Activated effector memory CD4-positive, alpha-beta T cell treated with anti-CD3 and anti-CD28 coated beads, Interleukin-2, amount 50 U/mL, for 16 hours (primary cell): ENCODE measurements at regions not wholly inside any gene's neighbourhood (a gene's known extent, or its start where the extent isn't known, plus 50 kb on each side); places are given as distances from the start of the nearest gene placed in this dataset.
"Not testable (repeated sequence)": the region's sequence is repeated elsewhere in the genome, so short reads cannot be mapped to it uniquely, and the experiment has no call there.

Experiments
- DNase-seq: peaks from one replicate; pipeline ENCODE4 v3.0.0-alpha.2; 2020

GRCh38 chr6:15089569-15090144 is 156.2 kb upstream of the JARID2 start:
- DNase-seq, result no peak

DNA sequence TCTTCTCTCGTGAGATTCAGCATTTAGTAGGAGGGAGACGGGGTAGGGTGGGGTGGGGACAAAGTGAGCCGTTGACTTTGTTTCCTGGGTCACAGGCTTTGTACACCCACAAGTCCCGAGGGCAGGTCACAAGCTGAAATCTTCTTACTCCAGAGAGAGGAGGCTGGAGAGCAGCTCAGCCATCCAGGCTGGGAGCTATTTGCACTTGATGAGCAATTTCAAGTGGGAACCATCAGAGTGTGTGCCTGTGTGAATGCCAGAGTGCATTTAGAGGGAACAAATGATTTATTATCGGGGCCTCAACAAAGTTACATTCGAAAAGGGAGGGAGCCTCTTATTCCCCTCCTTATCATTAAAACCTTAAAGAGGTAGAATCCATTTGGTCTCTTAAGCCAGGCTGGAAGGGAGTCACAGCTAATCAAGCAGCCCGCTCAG is 155.7 kb upstream of the JARID2 start:
- no peak for DNase-seq

- DNase-seq, result no peak
These were observed 155.0 kb upstream of the JARID2 start for GRCh38 chr6:15090745-15091384.

DNA sequence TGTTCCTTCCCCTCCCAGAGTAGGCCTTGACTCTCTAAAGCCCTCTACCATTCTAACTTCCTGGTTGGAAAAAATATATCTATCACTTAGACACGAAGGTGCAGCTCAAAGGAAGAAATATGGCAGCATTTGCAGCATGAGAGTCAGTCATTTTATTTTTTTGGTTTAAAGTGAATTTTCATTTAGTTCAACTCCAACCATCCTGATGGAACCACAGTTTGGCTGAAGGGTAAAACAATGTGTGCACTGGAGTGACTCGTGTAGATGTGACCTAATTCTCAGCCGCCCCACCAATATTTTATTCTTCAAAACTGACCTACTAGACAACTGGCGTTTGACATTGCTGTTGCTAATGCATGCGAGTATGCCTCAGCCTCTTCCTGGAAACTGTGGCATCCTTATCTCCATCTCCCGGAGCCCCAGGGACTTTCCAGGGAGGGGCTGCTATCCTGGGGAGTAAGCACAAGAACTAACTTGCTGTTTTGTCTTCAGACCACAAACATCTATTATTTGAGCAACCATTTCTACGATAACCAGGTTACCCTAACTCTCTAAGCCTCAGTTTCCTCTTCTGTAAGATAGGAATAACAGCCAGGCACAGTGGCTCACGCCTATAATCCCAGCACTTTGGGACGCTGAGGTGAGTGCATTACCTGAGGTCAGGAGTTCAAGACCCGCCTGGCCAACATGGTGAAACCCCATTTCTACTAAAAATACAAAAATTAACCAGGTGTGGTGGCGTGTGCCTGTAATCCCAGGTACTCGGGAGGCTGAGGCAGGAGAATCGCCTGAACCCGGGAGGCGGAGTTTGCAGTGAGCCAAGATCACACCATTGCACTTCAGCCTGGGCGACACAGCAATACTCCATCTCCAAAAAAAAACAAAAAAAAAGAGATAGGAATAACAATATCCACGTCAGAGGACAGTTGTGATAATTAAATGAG is 148.7 kb upstream of the JARID2 start:
- no peak for DNase-seq

- no peak for DNase-seq
These were observed 144.7 kb upstream of the JARID2 start for GRCh38 chr6:15101130-15101529.

GRCh38 chr6:15102241-15102640 is 143.6 kb upstream of the JARID2 start:
- DNase-seq, result no peak

DNA sequence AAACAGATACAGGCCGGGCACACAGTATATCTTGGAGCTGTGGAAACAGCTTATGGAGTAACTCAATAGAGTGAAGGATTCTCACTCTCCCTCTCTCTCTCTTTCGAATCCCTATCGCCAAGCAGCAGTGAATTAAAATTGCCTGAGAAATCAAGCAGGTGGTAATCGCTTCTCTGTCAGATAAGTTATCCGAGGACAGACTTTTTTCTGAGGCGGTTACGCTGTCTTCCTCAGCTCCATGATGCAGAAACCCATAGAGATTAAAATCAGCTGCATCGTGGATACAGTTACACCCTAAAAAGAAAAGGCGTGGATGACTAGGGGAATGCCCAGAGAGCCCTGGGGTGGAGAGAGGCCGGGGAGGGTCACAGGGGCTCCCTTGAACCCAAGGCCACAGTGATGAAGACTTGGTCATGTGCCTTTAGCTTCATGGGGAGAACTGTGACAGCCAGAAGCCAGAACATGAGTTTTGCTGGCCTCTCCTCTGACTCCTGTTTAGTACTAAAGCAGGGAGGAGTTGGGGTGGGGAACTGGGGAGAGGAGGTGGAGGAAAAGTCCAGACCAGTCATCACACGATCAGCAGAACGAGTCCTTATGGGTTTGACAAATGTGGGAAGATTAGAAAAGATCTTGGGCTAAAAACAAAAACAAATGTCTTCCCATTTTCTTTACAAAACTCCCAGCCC is 138.8 kb upstream of the JARID2 start:
- no peak for DNase-seq

- no peak for DNase-seq
These were observed 138.1 kb upstream of the JARID2 start for GRCh38 chr6:15107644-15108382.

DNA sequence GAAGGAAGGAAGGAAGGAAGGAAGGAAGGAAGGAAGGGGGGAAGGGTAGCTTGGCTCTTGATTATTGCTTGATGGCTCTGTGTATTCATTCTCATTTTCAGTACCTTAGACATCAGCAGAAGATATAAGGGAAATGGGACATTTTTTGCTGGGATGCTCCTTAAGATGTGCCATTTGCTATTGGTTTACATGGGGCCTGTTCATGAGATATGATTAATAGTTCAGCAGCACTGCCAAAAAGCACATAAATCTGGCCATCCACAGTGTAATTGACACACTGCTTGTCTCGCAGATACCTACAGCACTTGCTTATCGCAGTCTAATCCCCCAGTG is 137.5 kb upstream of the JARID2 start:
- no peak for DNase-seq

GRCh38 chr6:15109338-15110090 is 136.4 kb upstream of the JARID2 start:
- no peak for DNase-seq

DNA sequence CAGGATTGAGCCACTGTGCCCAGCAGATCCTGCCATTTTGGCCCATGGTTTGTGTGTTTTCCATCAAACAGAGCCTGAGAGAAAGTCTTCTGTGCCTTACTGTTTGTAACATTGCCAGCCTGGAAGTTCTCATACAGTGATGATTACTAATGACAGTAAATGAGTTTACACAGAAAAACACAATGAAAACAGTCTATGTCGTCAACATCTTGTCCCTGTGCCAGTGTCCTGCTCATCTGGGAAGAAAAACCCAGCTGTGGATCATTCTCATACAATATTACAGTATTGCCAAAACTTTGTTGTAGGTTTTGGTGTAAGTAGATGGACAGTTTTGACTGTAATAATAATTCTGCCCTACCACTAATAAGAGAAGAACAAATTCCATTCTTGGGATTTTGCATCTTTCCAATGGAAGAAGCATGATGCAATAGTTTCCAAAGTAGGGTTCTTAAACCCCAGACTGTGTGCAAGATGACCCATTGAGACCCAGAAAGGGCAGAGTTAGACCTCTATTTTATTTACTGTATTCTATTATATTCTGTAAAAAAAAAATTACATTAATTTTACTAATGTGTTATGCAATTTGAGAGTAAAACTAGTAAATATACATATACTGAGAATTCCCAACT is 135.0 kb upstream of the JARID2 start:
- no peak for DNase-seq

DNA sequence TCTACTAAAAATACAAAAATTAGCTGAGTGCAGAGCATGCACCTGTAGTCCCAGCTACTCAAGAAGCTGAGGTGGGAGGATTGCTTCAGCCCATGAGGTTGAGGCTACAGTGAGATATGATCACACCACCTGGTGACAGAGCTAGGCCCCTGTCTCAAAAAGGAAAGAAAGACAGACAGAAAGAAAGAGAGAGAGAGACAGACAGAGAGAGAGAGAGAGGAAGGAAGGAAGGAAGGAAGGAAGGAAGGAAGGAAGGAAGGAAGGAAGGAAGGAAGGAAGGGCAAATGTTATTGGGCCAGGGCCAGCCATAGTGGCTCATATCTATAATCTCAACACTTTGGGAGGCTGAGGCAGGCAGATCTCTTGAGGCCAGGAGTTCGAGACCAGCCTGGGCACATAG is 134.3 kb upstream of the JARID2 start:
- DNase-seq, result not testable (repeated sequence)

- DNase-seq, result no peak
These were observed 132.3 kb upstream of the JARID2 start for GRCh38 chr6:15113587-15113986.

DNA sequence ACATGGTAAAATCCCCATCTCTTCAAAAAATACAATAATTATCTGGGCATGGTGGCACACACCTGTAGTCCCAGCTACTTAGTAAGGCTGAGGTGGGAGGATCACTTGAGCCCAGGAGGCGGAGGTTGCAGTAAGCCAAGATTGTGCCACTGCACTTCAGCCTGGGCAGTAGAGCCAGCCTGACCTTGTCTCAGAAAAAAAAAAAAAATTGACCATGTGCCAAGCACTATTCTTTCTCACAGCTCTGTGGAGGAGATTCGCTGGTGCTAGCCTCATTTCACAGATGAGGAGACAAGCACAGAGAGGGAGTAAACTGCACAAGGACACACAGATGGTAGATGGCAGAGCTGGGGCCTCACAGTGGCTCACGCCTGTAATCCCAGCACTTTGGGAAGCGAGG is 131.8 kb upstream of the JARID2 start:
- no peak for DNase-seq

- DNase-seq, result no peak
These were observed 129.0 kb upstream of the JARID2 start for GRCh38 chr6:15116889-15117288.

DNA sequence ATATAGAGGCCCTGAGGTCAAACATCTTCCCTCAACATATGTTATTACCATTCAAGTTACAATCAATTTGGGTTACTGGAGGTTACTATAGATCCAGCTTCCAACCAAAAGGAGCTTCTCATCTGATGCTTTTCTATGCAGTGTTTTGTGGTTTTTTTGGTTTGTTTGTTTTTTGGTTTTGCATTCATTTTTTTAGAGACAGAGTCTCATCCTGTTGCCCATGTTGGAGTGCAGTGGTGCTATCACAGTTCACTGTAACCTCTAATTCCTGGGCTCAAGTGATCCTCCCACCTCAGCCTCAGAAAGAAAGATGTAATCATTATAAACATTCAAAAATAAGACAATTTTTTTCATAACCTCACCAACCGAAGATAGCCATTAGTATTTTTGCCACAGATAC is 124.4 kb upstream of the JARID2 start:
- DNase-seq, result no peak

GRCh38 chr6:15121977-15122550 is 123.8 kb upstream of the JARID2 start:
- no peak for DNase-seq

DNA sequence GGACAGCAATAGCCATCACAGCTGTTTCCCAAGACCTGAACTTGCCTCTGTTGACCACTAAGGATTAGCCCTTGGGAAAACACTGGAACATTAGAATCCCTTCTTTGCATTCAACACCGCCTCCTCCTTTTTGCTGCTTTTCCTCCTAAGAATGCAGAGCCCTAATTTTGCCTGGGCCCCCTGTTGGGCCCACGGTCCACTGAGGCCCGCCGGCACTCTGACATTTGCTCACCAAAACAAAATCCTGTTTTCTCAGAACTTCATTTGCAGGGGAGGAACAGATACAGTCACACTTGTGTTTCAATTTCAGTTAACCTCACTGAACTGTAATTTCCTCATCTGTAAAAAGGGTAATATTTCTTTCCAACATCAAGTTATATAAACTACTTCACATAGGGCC is 116.0 kb upstream of the JARID2 start:
- no peak for DNase-seq

DNA sequence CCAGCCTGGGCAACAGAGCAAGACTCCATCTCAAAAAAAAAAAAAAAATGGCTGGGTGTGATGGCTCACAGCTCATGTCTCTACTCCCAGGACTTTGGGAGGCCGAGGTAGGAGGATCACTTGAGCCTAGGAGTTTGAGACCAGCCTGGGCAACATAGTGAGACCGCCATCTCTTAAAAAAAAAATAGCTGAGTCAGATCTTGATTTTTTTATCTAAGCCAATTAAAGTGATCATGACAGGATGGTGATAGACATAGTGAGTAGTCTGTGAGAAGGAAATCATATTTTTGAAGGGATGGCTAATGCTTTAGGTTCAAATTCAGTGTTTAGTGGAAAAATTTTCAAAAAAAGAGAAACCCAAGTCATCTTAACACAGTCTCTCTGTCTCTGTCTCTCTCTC is 114.6 kb upstream of the JARID2 start:
- no peak for DNase-seq

DNA sequence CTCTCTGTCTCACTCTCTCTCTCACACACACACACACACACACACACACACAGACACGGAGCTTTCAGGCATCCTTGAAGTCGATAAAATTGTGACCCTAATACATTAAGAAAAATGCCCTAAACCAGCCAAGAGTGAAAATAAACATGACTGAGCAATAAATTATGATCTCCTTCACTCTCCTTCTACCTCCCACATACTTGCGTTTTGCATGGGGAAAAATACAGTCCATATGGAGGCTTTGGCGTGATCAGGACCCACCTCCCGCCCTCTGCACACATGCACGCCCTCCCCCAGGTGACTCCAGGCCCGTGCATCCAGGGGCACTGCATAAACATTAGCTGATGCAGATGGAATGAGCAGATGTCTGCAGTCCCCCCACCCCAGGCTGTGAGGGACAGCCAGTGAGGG is 114.2 kb upstream of the JARID2 start:
- no peak for DNase-seq

DNA sequence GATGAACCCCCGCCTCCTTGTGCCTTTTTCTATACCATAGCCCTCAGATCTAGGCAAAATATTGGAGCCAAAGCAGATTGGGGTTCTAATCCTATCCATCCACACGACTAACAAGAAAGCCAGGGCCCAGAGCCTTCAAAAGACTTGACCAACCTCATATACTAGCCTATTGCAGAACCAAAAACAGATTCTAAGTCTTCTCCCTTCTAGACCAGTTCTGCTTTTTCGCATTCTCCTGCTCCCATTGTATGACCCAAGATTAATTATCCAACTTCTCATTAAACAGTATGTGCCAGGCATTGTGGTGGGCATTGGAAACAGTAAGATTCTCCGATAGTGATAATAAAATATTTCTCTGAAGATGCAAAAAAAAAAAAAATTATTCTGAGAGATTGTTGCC is 113.7 kb upstream of the JARID2 start:
- no peak for DNase-seq
